Inferior parietal cortex (tissue), 1 donor: ENCODE measurements at regions not wholly inside any gene's neighbourhood (a gene's known extent, or its start where the extent isn't known, plus 50 kb on each side); places are given as distances from the start of the nearest gene placed in this dataset.

Source experiments
- DNase-seq: peaks from one replicate; pipeline ENCODE4 v3.0.0-alpha.2; 2016; ENCODE audit errors: extremely low spot score

GRCh38 chr4:143273160-143273917 is 63.3 kb upstream of the GAB1 start:
- DNase-seq, result no peak

GRCh38 chr4:143280861-143281260 is 55.8 kb upstream of the GAB1 start:
- DNase-seq, result no peak

- DNase-seq, result no peak
These were observed 55.0 kb upstream of the GAB1 start for GRCh38 chr4:143281507-143282190.

- DNase-seq, result no peak
These were observed 54.4 kb upstream of the GAB1 start for GRCh38 chr4:143282211-143282707.

- DNase-seq, result peak; percentile 15
These were observed 50.8 kb upstream of the GAB1 start for GRCh38 chr4:143285696-143286437.

- DNase-seq, result no peak
These were observed 49.7 kb upstream of the GAB1 start for GRCh38 chr4:143286701-143287571.
